ENCODE measurements at regions not wholly inside any gene's neighbourhood (a gene's known extent, or its start where the extent isn't known, plus 50 kb on each side); places are given as distances from the start of the nearest gene placed in this dataset.

GRCh38 chr2:174697255-174697654, 67.0 kb downstream of the CHRNA1 start:
- TF ChIP-seq EZH2phosphoT487 (IDR thresholded peaks at IDR 0.05; ENCODE audit: borderline replicate concordance) (no peak), CTCF (conservative IDR thresholded peaks at IDR 0.05; ENCODE audit: low read length) (peak; percentile 91)
